DMS53 treated with DMSO at 0.1 percent for 48 hours (cell line): ENCODE measurements at regions not wholly inside any gene's neighbourhood (a gene's known extent, or its start where the extent isn't known, plus 50 kb on each side); places are given as distances from the start of the nearest gene placed in this dataset.

Experiments
- DNase-seq: peaks from one replicate; lab custom pipeline; 2025; ENCODE audit not compliant: unreplicated experiment; lab: John Stamatoyannopoulos, UW

GRCh38 chr11:134584706-134585445 lies 172.8 kb upstream of the B3GAT1 start:
- no peak for DNase-seq

DNA sequence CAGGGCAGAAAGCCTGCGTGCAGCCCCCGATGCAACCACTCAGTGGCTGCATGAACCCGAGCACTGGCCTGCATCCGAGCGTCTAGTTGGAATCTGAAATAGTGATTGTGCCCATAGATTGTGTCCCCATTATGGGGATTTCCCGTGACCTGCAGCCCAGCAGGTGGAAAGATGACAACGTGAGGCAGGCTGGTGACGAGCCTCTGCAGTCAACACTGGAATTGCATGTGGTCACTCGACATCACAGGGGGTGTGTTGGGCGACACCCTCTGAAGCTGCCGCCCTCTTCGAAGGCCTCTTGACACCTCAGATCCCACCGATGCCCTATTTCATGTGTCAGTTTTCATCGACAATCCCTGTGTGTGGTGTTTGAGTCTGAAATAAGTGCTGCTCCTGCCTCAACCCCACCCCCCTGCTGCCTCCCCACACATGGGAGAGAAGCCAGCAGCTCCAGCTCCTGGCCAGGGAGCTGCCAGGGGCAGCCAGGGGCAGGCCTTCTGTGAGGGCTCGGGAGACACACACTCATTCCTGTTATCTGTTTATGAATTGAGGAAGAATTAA lies 172.0 kb upstream of the B3GAT1 start:
- DNase-seq = no peak

GRCh38 chr11:134583397-134583990 lies 171.5 kb upstream of the B3GAT1 start:
- no peak for DNase-seq

DNA sequence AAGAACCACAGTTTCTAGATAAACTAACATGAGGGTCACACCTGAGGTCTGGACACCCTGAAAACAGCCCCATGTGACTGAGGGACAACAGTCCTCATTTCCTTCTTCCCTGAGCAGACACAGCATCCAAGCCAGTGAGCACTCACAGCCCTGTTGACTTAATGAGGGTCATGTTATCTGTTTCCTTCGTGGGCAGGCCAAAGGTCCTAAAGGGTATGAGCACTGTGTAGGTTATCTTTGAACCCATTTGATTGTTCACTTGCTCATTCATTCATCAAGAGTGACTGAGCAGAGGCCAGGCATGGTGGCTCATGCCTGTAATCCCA lies 170.7 kb upstream of the B3GAT1 start:
- no peak for DNase-seq

DNA sequence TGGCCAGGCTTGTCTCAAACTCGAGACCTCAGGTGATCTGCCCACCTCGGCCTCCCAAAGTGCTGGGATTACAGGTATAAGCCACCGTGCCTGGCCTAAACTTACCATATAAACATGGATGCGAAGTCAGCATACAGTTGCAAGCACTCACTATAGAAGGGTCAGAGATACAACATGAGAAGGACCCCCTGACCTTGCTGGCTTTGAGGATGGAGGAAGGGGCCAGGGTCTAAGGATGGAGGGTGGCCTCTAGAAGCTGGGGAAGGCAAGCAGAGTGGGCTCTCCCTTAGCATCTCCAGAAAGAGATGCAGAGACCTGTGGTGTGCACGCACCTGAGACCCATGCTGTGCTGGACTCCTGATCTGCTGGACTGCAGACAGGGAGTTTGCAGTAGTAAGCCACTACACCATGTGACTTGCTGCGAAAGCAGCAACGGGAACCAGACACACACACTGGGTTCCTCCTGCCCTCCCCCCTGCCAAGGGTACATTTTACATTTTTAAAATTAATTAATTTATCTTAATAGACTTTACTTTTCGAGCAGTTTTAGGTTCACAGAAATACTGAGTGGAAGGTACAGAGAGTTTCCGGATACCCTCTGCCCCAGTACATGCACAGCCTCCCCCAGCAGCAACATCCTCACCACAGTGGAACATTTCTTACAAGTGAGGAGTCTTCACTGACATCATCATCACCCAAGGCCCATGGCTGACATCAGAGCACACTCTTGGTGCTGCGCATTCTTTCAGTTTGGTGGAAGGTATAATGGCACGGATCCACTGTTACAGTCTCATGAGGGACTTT lies 170.1 kb upstream of the B3GAT1 start:
- no peak for DNase-seq

GRCh38 chr11:134581121-134581626 lies 169.1 kb upstream of the B3GAT1 start:
- DNase-seq = no peak

- DNase-seq = no peak
Observed at GRCh38 chr11:134580610-134580975, 168.6 kb upstream of the B3GAT1 start.

- peak; percentile 49 for DNase-seq
Observed at GRCh38 chr11:134579724-134580609, 167.9 kb upstream of the B3GAT1 start.

DNA sequence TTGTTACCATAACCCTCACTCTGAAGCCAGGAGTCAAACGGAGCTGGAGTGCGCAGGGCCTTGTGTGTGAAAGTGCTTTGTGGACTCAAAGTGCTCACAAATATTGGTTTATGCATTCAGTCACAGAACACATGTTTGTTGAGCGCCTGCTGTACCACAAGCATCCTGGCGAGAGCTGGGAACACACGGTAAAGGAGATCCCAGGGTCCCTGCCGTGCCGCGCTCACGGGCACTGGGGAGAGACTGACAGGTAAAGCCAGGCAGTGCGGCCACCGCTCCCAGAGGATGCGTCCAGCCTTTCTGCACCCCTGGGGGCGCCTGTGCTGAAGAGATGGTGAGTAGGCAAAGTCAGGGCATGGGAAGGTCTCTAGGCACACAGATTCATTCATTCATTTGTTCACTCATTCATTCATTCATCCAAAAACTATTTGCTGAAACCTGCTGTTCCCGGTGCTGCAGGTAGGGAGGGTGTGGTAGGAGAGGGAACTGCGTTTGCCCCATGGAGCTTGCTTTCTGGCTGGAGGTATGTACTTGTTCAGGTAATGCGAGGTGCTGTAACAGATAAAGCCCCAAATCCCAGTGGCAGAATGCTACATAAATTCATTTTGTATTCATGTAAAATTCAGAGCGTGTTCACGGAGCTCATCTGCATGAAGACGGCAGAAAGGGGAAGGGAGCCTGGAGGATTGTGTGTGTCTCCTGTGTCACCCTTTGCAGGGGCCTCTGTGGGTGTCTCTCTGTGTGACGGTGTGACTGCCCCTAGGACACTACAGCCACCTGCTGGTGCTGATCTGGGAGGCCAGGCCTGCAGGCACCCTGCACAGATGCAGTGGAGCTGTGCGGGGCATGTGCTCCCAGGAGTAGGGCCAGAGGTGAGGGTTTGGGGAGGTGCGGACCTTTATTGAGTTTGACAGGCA lies 167.0 kb upstream of the B3GAT1 start:
- peak; percentile 54 for DNase-seq

DNA sequence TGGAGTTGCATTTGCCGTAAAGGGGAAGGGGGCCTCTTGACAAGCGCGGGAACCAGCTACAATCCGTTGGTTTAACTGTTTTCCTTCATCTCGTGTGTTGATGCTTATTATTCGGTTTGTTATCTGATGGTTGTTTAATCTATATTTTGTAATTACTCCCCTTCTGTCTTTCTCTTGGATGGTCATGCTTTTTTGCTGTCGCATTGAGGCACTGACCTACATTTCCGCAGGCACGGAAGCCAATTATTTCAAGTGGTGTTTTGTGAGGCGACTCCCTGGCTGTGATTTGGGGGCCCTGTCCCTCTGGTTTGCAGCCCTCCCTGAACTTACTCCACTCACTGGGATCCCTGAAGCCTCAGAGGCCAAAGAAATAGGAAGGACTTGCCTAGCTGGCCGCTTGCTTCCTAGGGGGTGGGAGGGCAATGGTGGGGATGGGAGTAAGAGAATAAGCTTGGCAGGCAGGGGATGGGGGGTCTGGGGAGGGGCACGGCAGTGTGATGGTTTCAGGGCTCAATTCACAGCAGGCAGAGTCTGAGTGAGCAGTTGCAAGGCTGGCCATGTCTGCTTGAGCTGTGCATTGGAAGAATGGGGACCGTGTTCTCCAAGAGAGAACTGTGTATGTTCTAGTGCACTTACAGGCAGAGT lies 165.8 kb upstream of the B3GAT1 start:
- DNase-seq = no peak

GRCh38 chr11:134576721-134577171 lies 164.7 kb upstream of the B3GAT1 start:
- DNase-seq = no peak

- no peak for DNase-seq
Observed at GRCh38 chr11:134576286-134576685, 164.2 kb upstream of the B3GAT1 start.

DNA sequence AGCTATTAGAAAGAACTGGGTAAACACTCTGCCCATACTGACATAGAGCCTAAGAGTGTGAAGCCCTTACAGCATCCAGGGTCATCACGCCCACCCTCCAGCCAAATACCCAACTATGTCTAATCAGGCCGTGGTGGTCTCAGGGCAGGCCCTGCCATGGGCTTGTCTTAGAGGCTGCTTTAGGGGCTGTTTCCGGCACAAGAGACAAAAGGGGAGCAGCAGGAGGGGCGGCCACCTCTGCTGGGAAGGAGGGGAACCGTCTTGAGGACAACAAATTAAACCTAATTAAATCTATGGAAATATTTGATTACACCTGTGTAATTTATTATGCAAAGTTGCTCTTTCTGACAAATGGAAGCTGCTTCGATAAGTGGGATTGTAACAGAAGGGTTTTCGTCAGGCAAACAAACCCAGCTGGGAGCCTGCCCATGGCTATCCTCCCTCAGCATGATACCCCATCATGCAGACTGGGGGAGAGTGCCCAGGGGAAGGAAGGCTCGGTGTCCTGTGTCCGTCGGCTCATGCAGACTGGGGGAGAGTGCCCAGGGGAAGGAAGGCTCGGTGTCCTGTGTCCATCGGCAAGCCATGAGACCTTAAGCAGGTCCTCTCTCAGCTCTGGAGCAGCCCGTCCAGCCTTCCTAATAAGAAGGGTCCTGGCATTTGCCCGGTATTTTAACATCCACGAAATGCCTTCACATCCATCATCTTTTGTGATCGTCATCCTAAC lies 163.6 kb upstream of the B3GAT1 start:
- DNase-seq = no peak

- no peak for DNase-seq
Observed at GRCh38 chr11:134574947-134575346, 162.9 kb upstream of the B3GAT1 start.

DNA sequence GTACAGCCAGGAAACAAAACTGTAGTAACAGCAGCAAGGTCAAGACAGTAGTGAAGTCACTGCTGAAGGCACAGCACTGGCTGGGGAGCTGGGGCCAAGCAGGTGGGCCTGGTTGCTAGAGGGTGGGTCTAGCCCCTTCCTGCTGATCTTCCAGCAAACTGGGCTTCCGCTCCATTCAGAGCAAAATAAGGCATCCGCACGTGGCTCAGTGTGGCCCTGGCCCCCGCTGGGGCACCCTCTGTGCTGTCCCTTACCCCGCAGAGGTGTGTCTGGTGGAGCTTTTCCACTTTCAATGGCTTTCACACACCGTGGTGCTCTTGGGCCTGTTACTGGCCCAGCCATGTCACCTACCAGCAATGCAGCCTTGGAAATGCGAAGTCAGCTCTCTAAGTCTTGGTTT lies 162.4 kb upstream of the B3GAT1 start:
- DNase-seq = no peak

GRCh38 chr11:134573857-134574256 lies 161.8 kb upstream of the B3GAT1 start:
- DNase-seq = no peak

DNA sequence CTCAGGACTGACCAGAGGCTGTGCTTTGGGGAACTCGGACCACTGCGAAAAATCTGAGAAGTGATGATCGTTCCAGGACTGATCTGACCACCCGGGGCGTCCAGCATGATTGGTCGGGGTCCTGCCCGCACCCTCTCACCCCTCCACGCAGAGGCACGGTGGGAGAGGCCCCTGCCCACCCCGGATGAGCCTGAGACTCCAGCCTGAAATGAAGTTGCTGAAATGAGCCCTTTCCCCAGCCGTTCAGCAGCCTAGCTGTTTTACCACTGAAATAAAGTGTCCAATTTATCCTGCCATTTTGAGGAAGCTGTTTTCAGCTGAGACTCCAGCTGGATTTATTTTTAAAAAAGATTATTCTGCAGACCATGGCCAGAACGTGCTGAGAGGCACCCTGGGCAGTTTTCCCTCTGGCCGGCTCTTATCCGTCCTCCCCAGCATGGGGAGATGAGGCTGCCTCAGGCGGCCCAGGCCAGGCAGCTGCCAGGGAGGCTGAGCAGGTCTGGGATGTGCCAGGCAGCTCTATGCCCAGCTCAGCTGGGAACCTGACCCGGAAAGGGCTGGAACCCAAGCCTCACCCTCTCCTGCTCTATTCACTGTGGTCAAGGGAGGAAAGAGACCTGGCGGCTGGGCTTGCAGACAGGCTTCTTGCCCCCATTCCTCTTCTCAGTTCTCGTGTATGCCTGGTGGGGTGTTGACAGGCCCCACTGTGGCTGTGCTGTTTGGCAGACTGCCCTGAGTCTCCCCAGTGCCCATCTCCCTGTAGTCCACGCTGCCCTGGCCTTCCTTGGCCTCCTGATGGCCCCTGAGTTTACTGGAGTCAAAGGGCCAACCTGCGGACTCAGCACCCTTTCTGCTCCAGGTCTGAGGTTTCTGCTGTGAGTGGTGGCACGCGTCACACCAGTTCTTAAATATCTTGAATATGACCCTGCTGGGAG lies 161.0 kb upstream of the B3GAT1 start:
- no peak for DNase-seq
